Naive thymus-derived CD8-positive, alpha-beta T cell (primary cell): ENCODE measurements at regions not wholly inside any gene's neighbourhood (a gene's known extent, or its start where the extent isn't known, plus 50 kb on each side); places are given as distances from the start of the nearest gene placed in this dataset.
"Not testable (repeated sequence)": the region's sequence is repeated elsewhere in the genome, so short reads cannot be mapped to it uniquely, and the experiment has no call there.

Experiments used
- ATAC-seq, 2 donors: fragments of 150-1000 bp; cut with Tn5 transposase in 1 of 2; sonication (Bioruptor Pico), chemical (Tn5 transposase) in 1 of 2; 1 replicate in 1 of 2; 2 replicates in 1 of 2; pipeline ENCODE4 v1.10.0; 2021; ENCODE audit warnings: mild to moderate bottlenecking in 2 of 2, moderate library complexity in 2 of 2
- POLR2A ChIA-PET: fragments of 350-600 bp; sonication (Branson Sonifier 250); formaldehyde crosslinking; loops from one replicate; lab custom pipeline; 2021; ENCODE audit warnings: antibody characterized with exemption; lab: Charles Lee
- DNase-seq, 10 donors: peaks; one replicate each; pipeline versions ENCODE4 v3.0.0 to v3.0.0-alpha.2; 2020 to 2022
- H3K27ac Mint-ChIP-seq, 10 donors: one replicate each; pipeline ENCODE4 v1.8.0; 2020 to 2022; ENCODE audit warnings: mild to moderate bottlenecking in 10 of 10, mixed read lengths in 10 of 10, moderate library complexity in 4 of 10, inconsistent platforms in 1 of 10
- H3K27me3 Mint-ChIP-seq, 5 donors: one replicate each; pipeline ENCODE4 v1.8.0; 2021 to 2022; ENCODE audit warnings: mixed read lengths in 5 of 5
- H3K36me3 Mint-ChIP-seq, 3 donors: one replicate each; pipeline ENCODE4 v1.8.0; 2020 to 2022; ENCODE audit warnings: mixed read lengths in 3 of 3, mild to moderate bottlenecking in 2 of 3, inconsistent platforms in 1 of 3
- H3K4me1 Mint-ChIP-seq, 4 donors: one replicate each; pipeline ENCODE4 v1.8.0; 2021 to 2022; ENCODE audit warnings: mixed read lengths in 4 of 4
- H3K4me3 Mint-ChIP-seq, 10 donors: one replicate each; pipeline ENCODE4 v1.8.0; 2020 to 2022; ENCODE audit warnings: mild to moderate bottlenecking in 10 of 10, mixed read lengths in 10 of 10, moderate library complexity in 6 of 10, inconsistent platforms in 1 of 10
- H3K9me3 Mint-ChIP-seq, 9 donors: one replicate each; pipeline ENCODE4 v1.8.0; 2020 to 2022; ENCODE audit warnings: mixed read lengths in 9 of 9, mild to moderate bottlenecking in 3 of 9, inconsistent platforms in 1 of 9, moderate library complexity in 1 of 9

DNA sequence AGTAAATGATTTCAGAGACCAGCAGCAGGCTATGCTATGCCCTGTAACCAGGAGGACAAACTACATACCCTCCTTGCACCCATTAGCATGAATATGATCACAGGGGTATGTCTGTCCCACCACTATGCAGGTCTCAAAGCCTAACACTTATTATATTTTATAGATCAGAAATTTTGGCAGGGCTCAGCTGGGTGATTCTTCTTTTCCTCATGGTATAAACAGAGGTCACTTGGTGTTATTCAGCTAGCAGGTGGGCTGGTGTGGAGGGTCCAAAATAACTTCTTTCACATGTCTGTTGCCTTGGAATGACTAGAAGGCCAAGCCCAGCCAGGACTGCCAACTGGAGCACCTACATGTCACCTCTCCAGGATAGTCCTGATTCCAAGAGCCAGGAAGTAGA lies 252.9 kb downstream of the ARHGAP12 start:
- peaks cover 10 to 51% (median 22%) of the 10 kb centered on the region in 9 donors for H3K9me3 Mint-ChIP-seq

DNA sequence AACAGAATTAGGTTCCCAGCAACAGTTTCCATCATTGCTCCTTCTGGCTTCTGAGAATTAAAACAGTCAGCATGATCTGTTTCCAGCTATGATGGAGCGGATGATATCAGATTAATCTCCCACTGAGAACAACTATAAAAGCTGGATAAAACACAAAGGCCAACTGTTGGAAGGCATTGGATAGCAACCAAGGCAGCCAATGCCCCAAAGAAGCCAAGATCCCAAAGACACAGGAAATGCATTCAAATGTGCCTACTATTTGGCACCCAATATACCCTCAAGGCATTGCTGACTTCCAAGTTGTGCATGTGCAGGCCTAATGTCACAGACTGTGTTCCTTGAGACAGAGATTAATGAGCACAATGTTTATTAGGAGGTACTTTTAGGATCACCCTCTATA lies 259.3 kb downstream of the ARHGAP12 start:
- DNase-seq (no peak), ATAC-seq (no peak)
- H3K27me3 Mint-ChIP-seq, result no peaks in the 10 kb centered on the region
- peaks cover 0 to 33% (median 13%) of the 10 kb centered on the region in 9 donors for H3K9me3 Mint-ChIP-seq
- peaks cover 0 to 28% (median 10%) of the 10 kb centered on the region in 3 donors for H3K36me3 Mint-ChIP-seq
- POLR2A ChIA-PET, result no interaction called here
- no peaks in the 10 kb centered on the region for H3K4me1 Mint-ChIP-seq
- no peak overlapping the region for H3K27ac Mint-ChIP-seq
- H3K4me3 Mint-ChIP-seq, result no peak overlapping the region

More for the DNA sequence above, 252.9 kb downstream of the ARHGAP12 start:
- DNase-seq, result no peak
- Mint-ChIP-seq H3K27me3 (no peaks in the 10 kb centered on the region), H3K4me1 (no peaks in the 10 kb centered on the region), H3K4me3 (no peak overlapping the region), H3K27ac (no peak overlapping the region), H3K36me3 (peaks cover 0 to 42% (median 9%) of the 10 kb centered on the region in 3 donors)
- ATAC-seq, result no peak
- POLR2A ChIA-PET, result no interaction called here

DNA sequence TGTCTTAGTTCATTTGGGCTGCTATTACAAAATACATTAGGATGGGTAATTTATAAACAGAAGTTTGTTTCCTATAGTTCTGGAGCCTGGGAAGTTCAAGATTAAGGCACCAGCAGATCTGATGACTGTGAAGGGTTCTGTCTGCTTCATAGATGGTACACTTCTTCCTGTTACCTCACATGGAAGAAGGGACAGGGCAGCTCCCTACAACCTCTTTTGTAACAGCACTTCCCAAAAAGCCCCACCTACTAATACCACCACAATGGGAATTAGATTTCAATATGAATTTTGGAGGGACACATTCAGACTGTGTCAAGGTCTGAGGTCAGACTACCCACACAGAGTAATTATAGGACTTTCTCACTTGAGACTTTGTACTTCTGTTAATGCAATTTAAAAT lies 260.3 kb downstream of the ARHGAP12 start:
- H3K4me3 Mint-ChIP-seq, result no peak overlapping the region
- no peak for DNase-seq
- peaks cover 0 to 23% (median 9%) of the 10 kb centered on the region in 9 donors for H3K9me3 Mint-ChIP-seq
- no peaks in the 10 kb centered on the region for H3K4me1 Mint-ChIP-seq
- POLR2A ChIA-PET, result no interaction called here
- peaks cover 0 to 19% (median 10%) of the 10 kb centered on the region in 3 donors for H3K36me3 Mint-ChIP-seq
- no peak for ATAC-seq
- H3K27me3 Mint-ChIP-seq, result peaks cover 0 to 2% (median 0%) of the 10 kb centered on the region in 5 donors
- H3K27ac Mint-ChIP-seq, result no peak overlapping the region

DNA sequence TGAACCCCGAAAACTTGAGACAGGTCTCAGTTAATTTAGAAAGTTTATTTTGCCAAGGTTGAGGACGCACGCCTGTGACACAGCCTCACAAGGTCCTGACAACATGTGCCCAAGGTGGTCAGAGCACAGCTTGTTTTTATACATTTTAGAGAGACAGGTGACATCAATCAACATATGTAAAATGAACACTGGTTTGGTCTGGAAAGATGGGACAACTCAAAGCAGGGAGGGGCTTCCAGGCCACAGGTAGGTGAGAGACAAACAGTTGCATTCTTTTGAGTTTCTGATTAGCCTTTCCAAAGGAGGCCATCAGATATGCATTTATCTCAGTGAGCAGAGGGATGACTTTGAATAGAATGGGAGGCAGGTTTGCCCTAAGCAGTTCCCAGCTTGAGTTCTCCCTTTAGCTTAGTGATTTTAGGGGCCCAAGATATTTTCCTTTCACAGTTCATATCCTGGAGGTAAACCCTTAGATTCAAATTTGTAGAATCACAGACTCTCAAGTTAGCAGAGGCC lies 262.8 kb downstream of the ARHGAP12 start:
- ATAC-seq, H3K4me1 Mint-ChIP-seq, H3K36me3 Mint-ChIP-seq, H3K4me3 Mint-ChIP-seq, H3K27ac Mint-ChIP-seq, POLR2A ChIA-PET, H3K9me3 Mint-ChIP-seq, H3K27me3 Mint-ChIP-seq, DNase-seq: not testable (repeated sequence)

DNA sequence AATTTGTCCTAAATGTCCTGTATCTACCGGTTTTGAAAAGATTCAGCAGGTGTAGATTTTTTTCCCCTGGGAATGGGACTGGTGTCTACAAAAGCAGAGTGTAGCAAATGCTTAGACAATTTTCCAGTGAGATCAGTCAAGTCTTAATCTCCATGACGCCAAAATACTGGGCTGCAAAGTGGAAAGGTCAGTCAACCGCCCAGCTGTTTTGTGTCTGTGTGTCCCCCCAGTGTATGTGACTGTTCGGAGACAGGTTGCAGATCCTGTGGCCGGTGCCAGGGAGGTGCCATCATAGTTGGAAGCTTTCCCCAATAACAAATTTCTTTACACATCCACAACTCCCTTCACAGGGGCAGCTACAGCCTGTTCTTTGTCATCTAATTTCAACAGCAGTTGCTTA lies 263.8 kb downstream of the ARHGAP12 start:
- H3K4me3 Mint-ChIP-seq, result no peak overlapping the region
- no peak for ATAC-seq
- no peaks in the 10 kb centered on the region for H3K9me3 Mint-ChIP-seq
- POLR2A ChIA-PET, result no interaction called here
- no peaks in the 10 kb centered on the region for H3K36me3 Mint-ChIP-seq
- H3K27ac Mint-ChIP-seq, result no peak overlapping the region
- H3K27me3 Mint-ChIP-seq, result peaks cover 0 to 2% (median 0%) of the 10 kb centered on the region in 5 donors
- no peak for DNase-seq
- H3K4me1 Mint-ChIP-seq, result no peaks in the 10 kb centered on the region

DNA sequence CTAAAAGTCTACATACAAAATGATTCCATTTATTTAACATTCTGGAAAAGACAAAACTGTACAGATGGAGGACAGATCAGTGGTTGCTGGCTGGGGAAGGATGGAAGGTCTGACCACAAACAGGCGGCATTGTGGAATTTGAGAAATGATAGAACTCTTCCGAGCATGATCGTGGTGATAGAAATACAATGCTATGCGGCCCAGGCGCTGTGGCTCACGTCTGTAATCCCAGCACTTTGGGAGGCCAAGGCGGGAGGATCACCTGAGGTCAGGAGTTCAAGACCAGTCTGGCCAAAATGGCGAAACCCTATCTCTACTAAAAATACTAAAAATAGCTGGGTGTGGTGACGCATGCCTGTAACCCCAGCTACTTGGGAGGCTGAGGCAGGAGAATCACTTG lies 264.6 kb downstream of the ARHGAP12 start:
- H3K27me3 Mint-ChIP-seq, H3K4me3 Mint-ChIP-seq, H3K4me1 Mint-ChIP-seq, ATAC-seq, H3K9me3 Mint-ChIP-seq, H3K27ac Mint-ChIP-seq, POLR2A ChIA-PET, H3K36me3 Mint-ChIP-seq, DNase-seq: not testable (repeated sequence)

DNA sequence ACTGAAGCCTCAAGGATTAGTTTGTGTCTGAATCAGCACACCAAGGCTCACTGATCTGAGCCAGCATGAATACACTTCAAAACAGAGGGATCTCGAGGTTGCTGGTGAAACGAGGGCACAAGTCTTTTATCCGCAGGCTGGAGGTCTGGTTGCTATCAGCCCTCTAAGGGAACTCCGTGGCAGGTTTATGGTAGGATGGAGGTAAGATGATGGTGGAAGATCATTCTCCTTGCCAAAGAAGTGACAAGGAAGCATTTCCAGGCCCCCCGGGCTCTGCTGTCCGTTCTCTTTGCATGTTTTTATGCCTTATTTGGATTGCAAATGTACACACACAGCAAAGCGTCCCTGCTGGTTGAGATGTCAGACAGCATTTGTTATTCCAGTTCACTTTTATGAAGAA lies 268.3 kb downstream of the ARHGAP12 start:
- Mint-ChIP-seq H3K9me3 (no peaks in the 10 kb centered on the region), H3K27me3 (peaks cover 0 to 6% (median 4%) of the 10 kb centered on the region in 5 donors), H3K36me3 (no peaks in the 10 kb centered on the region), H3K27ac (no peak overlapping the region), H3K4me1 (no peaks in the 10 kb centered on the region), H3K4me3 (no peak overlapping the region)
- no peak for DNase-seq
- POLR2A ChIA-PET, result no interaction called here
- no peak for ATAC-seq

DNA sequence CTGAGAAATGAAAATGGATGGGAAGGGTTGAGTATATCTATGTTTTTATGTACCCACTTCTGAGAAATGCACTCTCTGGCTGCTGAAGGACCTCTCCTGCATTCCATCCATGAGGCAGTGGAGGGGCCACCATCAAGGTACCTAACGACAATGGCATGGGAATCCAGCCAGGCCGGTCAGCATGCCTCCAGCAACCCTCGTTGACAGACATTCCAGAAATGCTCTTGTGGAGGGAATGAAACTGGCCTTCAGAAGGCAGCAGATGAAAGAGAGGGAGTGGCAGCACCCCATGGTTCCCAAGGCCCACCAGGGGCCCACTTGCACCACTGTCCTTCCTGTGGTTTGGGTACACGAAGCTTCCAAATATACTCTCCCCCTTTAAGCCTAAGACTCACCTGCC lies 269.0 kb downstream of the ARHGAP12 start:
- H3K4me3 Mint-ChIP-seq, result no peak overlapping the region
- no peaks in the 10 kb centered on the region for H3K4me1 Mint-ChIP-seq
- ATAC-seq (no peak), DNase-seq (no peak)
- no peaks in the 10 kb centered on the region for H3K9me3 Mint-ChIP-seq
- POLR2A ChIA-PET, result no interaction called here
- H3K36me3 Mint-ChIP-seq, result no peaks in the 10 kb centered on the region
- peaks cover 0 to 7% (median 4%) of the 10 kb centered on the region in 5 donors for H3K27me3 Mint-ChIP-seq
- no peak overlapping the region for H3K27ac Mint-ChIP-seq

DNA sequence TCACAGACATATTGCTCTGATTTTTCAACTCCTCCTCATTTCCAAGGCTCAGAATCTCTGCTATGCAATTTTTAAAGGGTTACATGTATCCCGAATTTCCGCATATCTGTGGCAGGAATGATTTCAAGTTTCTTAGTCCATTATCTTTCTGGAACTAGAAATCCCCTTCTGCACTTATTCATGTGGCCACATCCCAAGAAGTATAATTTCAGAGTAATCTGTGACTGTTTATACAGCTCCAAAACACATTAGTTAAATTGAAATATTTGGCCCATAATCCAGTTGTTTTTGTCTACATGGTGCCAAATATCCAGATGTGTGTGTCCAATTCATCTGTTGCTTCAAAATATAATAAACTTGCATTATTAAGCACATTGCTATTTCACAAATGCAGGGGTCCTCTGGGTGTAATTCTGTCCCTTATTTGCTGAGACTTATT lies 271.2 kb downstream of the ARHGAP12 start:
- ATAC-seq (no peak), DNase-seq (no peak)
- H3K36me3 Mint-ChIP-seq, result no peaks in the 10 kb centered on the region
- peaks cover 0 to 8% (median 6%) of the 10 kb centered on the region in 5 donors for H3K27me3 Mint-ChIP-seq
- H3K4me3 Mint-ChIP-seq, result no peak overlapping the region
- H3K27ac Mint-ChIP-seq, result no peak overlapping the region
- H3K4me1 Mint-ChIP-seq, result no peaks in the 10 kb centered on the region
- no peaks in the 10 kb centered on the region for H3K9me3 Mint-ChIP-seq
- POLR2A ChIA-PET, result no interaction called here

DNA sequence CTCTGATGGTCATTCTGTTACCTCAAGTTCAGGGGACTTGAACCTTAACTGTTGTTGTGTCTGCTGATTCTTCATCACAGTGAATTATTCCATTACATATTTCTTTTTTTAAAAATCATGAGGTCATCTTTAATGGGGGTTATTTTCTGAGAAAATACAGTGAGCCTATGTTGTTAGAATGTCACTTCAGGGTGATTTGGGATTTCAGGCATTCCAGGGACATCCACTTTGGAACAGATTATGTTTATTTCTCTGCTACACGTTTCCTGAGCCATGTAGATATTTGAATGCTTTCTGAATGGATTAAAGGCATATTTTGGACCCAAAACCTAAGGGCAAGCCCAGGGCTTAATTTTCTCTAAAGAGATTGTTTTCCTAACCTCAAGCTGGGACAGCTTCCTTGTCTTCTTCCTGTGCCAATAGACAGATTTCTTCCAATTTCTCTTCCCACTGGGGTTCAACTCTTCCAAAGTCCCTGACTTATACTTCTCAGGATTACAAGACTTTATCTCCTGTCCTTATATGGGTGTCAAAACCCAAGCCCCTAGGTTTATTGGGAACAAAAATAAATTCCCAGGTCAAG lies 271.7 kb downstream of the ARHGAP12 start:
- H3K27me3 Mint-ChIP-seq, result peaks cover 0 to 8% (median 6%) of the 10 kb centered on the region in 5 donors
- DNase-seq, result no peak
- H3K36me3 Mint-ChIP-seq, result no peaks in the 10 kb centered on the region
- H3K9me3 Mint-ChIP-seq, result no peaks in the 10 kb centered on the region
- POLR2A ChIA-PET, result no interaction called here
- no peaks in the 10 kb centered on the region for H3K4me1 Mint-ChIP-seq
- no peak overlapping the region for H3K4me3 Mint-ChIP-seq
- no peak for ATAC-seq
- no peak overlapping the region for H3K27ac Mint-ChIP-seq

DNA sequence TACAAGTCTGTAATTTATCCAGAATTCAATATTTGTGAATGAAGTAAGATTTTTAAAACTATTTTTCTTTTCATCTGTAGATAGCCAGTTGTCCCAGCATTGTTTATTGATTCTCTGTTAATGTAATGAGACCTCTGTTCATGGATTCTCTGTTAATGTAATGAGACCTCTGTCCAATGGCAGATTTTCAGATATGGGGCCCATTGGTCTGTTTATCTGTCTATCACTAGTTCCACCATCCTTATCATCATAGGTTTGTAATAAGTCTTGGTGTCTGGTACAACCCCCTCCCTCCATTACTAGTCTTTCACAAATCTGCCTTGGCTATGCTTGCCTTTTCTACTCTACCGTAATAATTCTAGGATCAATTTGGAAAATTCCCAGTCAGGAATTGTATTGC lies 276.6 kb downstream of the ARHGAP12 start:
- Mint-ChIP-seq H3K4me3 (no peak overlapping the region), H3K27me3 (peaks cover 7 to 19% (median 14%) of the 10 kb centered on the region in 5 donors), H3K27ac (no peak overlapping the region), H3K4me1 (no peaks in the 10 kb centered on the region), H3K36me3 (no peaks in the 10 kb centered on the region), H3K9me3 (no peaks in the 10 kb centered on the region)
- DNase-seq (no peak), ATAC-seq (no peak)
- POLR2A ChIA-PET, result no interaction called here

DNA sequence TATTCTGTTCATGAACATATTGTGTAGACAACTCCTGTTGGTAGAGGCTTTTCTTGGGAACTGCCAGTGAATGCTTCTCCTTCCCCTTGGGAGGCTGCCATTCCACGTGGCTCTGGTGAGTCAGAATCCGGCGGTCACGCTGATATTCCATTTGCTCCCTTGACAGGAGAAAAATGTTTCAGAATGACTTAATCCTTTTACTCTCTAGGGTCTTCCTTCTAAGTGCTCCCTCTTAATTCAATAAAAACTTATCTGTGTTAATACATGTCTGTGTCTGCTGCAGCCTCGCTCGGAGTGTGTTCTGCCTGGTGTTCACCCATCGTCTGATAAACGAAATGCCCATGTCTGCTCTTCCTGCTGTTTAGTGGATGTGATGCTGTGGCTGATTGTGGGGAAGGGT lies 278.6 kb downstream of the ARHGAP12 start:
- Mint-ChIP-seq H3K27me3 (peaks cover 7 to 14% (median 10%) of the 10 kb centered on the region in 5 donors), H3K4me3 (no peak overlapping the region), H3K4me1 (no peaks in the 10 kb centered on the region), H3K9me3 (no peaks in the 10 kb centered on the region), H3K36me3 (no peaks in the 10 kb centered on the region), H3K27ac (peak overlapping the region in 1 of 10 donors; percentile 53)
- ATAC-seq, result no peak
- POLR2A ChIA-PET, result no interaction called here
- no peak for DNase-seq

DNA sequence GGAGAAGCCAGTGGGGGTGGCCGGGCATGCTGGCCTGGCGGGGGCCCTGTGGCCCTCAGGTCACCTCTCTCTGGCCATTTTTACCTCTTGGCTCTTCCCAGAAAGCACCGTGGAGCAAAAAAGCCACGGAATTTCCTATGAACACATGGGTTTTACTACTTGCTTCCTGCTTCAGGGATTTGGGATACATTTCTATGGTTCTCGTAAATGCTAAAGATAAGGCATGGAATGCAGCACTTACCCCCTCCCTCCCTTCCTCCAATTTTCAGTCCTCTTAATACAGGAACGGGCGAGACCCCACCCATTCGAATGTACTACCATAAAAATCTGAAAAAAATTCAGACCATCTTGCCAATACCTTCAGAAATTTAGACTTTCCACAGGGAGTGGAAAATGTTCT lies 279.7 kb downstream of the ARHGAP12 start:
- no peaks in the 10 kb centered on the region for H3K9me3 Mint-ChIP-seq
- no peak overlapping the region for H3K27ac Mint-ChIP-seq
- no peak overlapping the region for H3K4me3 Mint-ChIP-seq
- POLR2A ChIA-PET, result no interaction called here
- H3K4me1 Mint-ChIP-seq, result peaks cover 0 to 3% (median 0%) of the 10 kb centered on the region in 4 donors
- H3K27me3 Mint-ChIP-seq, result peaks cover 9 to 19% (median 13%) of the 10 kb centered on the region in 5 donors
- no peak for ATAC-seq
- no peak for DNase-seq
- H3K36me3 Mint-ChIP-seq, result no peaks in the 10 kb centered on the region

DNA sequence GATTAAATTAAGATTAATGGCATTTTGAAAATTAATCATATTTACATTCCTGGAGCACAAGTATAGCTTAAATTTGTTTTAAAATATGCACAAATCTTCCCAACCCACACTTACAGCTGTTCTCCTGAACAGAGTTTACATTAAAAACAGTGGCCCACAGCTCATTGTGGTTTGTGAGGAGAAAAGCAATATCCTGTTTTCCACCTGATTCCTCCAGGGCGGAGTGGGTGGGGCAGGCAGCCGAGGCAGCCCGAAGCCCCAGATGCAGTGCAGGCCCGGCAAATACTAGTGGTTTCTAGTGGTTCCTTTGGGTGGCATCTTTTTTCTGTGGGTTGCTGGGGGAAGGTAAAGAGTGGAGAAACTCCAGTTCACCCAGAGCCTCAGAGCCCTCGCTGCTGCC lies 280.8 kb downstream of the ARHGAP12 start:
- DNase-seq, result no peak
- Mint-ChIP-seq H3K27ac (no peak overlapping the region), H3K4me3 (no peak overlapping the region), H3K36me3 (peaks cover 0 to under 1% (median 0%) of the 10 kb centered on the region in 3 donors), H3K27me3 (peaks cover 8 to 16% (median 14%) of the 10 kb centered on the region in 5 donors), H3K9me3 (no peaks in the 10 kb centered on the region), H3K4me1 (peaks cover 0 to 3% (median 0%) of the 10 kb centered on the region in 4 donors)
- no peak for ATAC-seq
- POLR2A ChIA-PET, result no interaction called here
